Neural cell (in vitro differentiated cells): ENCODE measurements at regions not wholly inside any gene's neighbourhood (a gene's known extent, or its start where the extent isn't known, plus 50 kb on each side); places are given as distances from the start of the nearest gene placed in this dataset.
"Not testable (repeated sequence)": the region's sequence is repeated elsewhere in the genome, so short reads cannot be mapped to it uniquely, and the experiment has no call there.

Experiments used
- EP300 ChIP-seq: fragments of 450-650 bp; conservative IDR thresholded peaks from 2 replicates; pipeline ENCODE4 v1.6.1; 2014; ENCODE audit warnings: antibody characterized with exemption, mild to moderate bottlenecking, moderate library complexity; ENCODE audit not compliant: poor library complexity, severe bottlenecking
- EZH2 ChIP-seq: fragments of 200-600, 300-800 bp; shearing (Covaris generic), sonication (generic); IDR thresholded peaks from 2 replicates; pipeline ENCODE4 v1.6.1; 2014; ENCODE audit warnings: antibody characterized with exemption, low read length, borderline replicate concordance, mild to moderate bottlenecking; ENCODE audit not compliant: insufficient read depth, poor library complexity, severe bottlenecking
- MXI1 ChIP-seq: fragments of 450-650 bp; conservative IDR thresholded peaks from 2 replicates; pipeline ENCODE4 v1.6.1; 2014; ENCODE audit warnings: antibody characterized with exemption, mild to moderate bottlenecking; ENCODE audit not compliant: poor library complexity, severe bottlenecking
- POLR2AphosphoS5 ChIP-seq: IDR thresholded peaks from 2 replicates; pipeline ENCODE4 v1.6.1; 2012
- SMC3 ChIP-seq: fragments of 450-650 bp; conservative IDR thresholded peaks from 2 replicates; pipeline ENCODE4 v1.6.1; 2014; ENCODE audit warnings: antibody characterized with exemption, mild to moderate bottlenecking, moderate library complexity; ENCODE audit not compliant: poor library complexity
- TAF1 ChIP-seq: IDR thresholded peaks from 2 replicates; pipeline ENCODE4 v1.6.1; 2012; ENCODE audit warnings: low read depth
- TF ChIP-seq, protein P1 (sequence below): fragments of 450-650 bp; IDR thresholded peaks from 2 replicates; pipeline ENCODE4 v1.5.1; 2014; ENCODE audit warnings: antibody characterized with exemption, mild to moderate bottlenecking, moderate library complexity; ENCODE audit not compliant: poor library complexity, severe bottlenecking
- TF ChIP-seq, protein P2 (sequence below): IDR thresholded peaks from 2 replicates; pipeline ENCODE4 v1.6.1; 2012; ENCODE audit warnings: borderline replicate concordance

DNA sequence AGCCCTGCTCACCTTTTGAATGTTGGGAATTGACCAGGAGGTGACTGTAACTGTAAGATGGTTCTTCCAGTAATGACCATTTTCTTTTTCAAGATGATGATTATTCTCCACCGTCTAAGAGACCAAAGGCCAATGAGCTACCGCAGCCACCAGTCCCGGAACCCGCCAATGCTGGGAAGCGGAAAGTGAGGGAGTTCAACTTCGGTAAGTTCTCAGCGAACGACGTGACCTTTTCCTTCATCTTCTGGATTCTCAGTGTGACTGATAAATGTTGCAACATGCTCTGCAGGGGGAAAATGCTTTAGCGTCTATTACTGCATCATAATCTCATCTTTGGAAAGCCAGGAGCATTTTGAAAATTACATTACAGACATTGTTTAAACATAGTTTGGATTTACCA is 89.5 kb upstream of the SPDYE9 start:
- TF ChIP-seq POLR2AphosphoS5, EZH2, TAF1, SMC3, EP300, MXI1: not testable (repeated sequence)
- TF ChIP-seq, protein P1, sequence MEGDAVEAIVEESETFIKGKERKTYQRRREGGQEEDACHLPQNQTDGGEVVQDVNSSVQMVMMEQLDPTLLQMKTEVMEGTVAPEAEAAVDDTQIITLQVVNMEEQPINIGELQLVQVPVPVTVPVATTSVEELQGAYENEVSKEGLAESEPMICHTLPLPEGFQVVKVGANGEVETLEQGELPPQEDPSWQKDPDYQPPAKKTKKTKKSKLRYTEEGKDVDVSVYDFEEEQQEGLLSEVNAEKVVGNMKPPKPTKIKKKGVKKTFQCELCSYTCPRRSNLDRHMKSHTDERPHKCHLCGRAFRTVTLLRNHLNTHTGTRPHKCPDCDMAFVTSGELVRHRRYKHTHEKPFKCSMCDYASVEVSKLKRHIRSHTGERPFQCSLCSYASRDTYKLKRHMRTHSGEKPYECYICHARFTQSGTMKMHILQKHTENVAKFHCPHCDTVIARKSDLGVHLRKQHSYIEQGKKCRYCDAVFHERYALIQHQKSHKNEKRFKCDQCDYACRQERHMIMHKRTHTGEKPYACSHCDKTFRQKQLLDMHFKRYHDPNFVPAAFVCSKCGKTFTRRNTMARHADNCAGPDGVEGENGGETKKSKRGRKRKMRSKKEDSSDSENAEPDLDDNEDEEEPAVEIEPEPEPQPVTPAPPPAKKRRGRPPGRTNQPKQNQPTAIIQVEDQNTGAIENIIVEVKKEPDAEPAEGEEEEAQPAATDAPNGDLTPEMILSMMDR = not testable (repeated sequence)
- TF ChIP-seq, protein P2, sequence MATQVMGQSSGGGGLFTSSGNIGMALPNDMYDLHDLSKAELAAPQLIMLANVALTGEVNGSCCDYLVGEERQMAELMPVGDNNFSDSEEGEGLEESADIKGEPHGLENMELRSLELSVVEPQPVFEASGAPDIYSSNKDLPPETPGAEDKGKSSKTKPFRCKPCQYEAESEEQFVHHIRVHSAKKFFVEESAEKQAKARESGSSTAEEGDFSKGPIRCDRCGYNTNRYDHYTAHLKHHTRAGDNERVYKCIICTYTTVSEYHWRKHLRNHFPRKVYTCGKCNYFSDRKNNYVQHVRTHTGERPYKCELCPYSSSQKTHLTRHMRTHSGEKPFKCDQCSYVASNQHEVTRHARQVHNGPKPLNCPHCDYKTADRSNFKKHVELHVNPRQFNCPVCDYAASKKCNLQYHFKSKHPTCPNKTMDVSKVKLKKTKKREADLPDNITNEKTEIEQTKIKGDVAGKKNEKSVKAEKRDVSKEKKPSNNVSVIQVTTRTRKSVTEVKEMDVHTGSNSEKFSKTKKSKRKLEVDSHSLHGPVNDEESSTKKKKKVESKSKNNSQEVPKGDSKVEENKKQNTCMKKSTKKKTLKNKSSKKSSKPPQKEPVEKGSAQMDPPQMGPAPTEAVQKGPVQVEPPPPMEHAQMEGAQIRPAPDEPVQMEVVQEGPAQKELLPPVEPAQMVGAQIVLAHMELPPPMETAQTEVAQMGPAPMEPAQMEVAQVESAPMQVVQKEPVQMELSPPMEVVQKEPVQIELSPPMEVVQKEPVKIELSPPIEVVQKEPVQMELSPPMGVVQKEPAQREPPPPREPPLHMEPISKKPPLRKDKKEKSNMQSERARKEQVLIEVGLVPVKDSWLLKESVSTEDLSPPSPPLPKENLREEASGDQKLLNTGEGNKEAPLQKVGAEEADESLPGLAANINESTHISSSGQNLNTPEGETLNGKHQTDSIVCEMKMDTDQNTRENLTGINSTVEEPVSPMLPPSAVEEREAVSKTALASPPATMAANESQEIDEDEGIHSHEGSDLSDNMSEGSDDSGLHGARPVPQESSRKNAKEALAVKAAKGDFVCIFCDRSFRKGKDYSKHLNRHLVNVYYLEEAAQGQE = not testable (repeated sequence)
